K562 (cell line): ENCODE measurements at regions not wholly inside any gene's neighbourhood (a gene's known extent, or its start where the extent isn't known, plus 50 kb on each side); places are given as distances from the start of the nearest gene placed in this dataset.

Source experiments
- ATAC-seq: fragments of 200-7000 bp; cut with Tn5 transposase; 3 replicates; pipeline ENCODE4 v1.9.1; 2020; ENCODE audit warnings: moderate library complexity
- BruUV-seq: library from RNA; stranded (reverse); fragments of 400-500 nt; replicated peaks from 2 replicates; lab custom pipeline; 2021; lab: Mats Ljungman, UMichigan
- CTCF ChIA-PET: fragments of 300-600 bp; formaldehyde crosslinking; extraction: SDS; loops from one replicate; lab custom pipeline; 2021; ENCODE audit warnings: low intra/inter-chr PET ratio; lab: Yijun Ruan, JAX
- POLR2A ChIA-PET: fragments of 300-600, 350-650 bp; sonication (Branson Sonifier 250); formaldehyde crosslinking; extraction: SDS; loops from one replicate; lab custom pipeline; 2021; ENCODE audit warnings: antibody characterized with exemption, inconsistent platforms; lab: Yijun Ruan, JAX
- DNase-seq, 4 experiments: peaks; one replicate each; pipeline versions ENCODE4 v3.0.0 to v3.0.0-alpha.2; 2011 to 2018; ENCODE audit warnings: low spot score in 3 of 4, mixed read lengths in 3 of 4; ENCODE audit errors: extremely low read depth in 1 of 4
- FAIRE-seq: peaks from 2 replicates; lab custom pipeline; 2011; peaks lifted over from hg19 to GRCh38; lab: Jason Lieb, UNC
- H2AFZ ChIP-seq: 2 replicates; pipeline ENCODE4 v1.6.0; 2011; ENCODE audit warnings: low read depth, low read length, control low read depth, inconsistent platforms
- H3K27ac ChIP-seq: fragments of 200-600 bp; 3 replicates; pipeline ENCODE4 v1.8.0; 2011; ENCODE audit warnings: low read depth, mild to moderate bottlenecking, control low read depth, inconsistent platforms, low read length, moderate library complexity, mixed read lengths; ENCODE audit errors: extremely low read depth
- H3K27me3 ChIP-seq, 2 experiments: fragments of 300-600 bp in 1 of 2; 2 replicates in 1 of 2; 3 replicates in 1 of 2; pipeline versions ENCODE4 v1.6.0 to v1.8.0; 2011; ENCODE audit warnings: inconsistent platforms in 2 of 2, low read length in 2 of 2, mild to moderate bottlenecking in 1 of 2, mixed read lengths in 1 of 2, moderate library complexity in 1 of 2; ENCODE audit not compliant: control insufficient read depth in 2 of 2, insufficient read depth in 2 of 2
- H3K36me3 ChIP-seq: fragments of 300-600 bp; 3 replicates; pipeline ENCODE4 v1.8.0; 2011; ENCODE audit warnings: mild to moderate bottlenecking, low read length, inconsistent platforms; ENCODE audit not compliant: control insufficient read depth, insufficient read depth
- H3K4me1 ChIP-seq, 2 experiments: fragments of 200-600 bp in 1 of 2; replicated peaks in 1 of 2; 2 replicates in 1 of 2; 3 replicates in 1 of 2; pipeline versions ENCODE4 v1.5.1 to v1.8.0; 2011; ENCODE audit warnings: inconsistent platforms in 2 of 2, low read length in 2 of 2, mild to moderate bottlenecking in 1 of 2, mixed read lengths in 1 of 2, moderate library complexity in 1 of 2; ENCODE audit not compliant: control insufficient read depth in 2 of 2, insufficient read depth in 2 of 2
- H3K4me2 ChIP-seq: 2 replicates; pipeline ENCODE4 v1.6.1; 2011; ENCODE audit warnings: low read length, control low read depth, inconsistent platforms, mixed read lengths; ENCODE audit not compliant: insufficient read depth
- H3K4me3 ChIP-seq: fragments of 200-600 bp; sonication (generic), shearing (Covaris generic); 2 replicates; pipeline ENCODE4 v1.5.1; 2016; ENCODE audit warnings: control low read depth, inconsistent platforms
- H3K79me2 ChIP-seq: fragments of 200-600 bp; 3 replicates; pipeline ENCODE4 v1.8.0; 2011; ENCODE audit warnings: low read length, inconsistent platforms; ENCODE audit not compliant: control insufficient read depth, insufficient read depth
- H3K9ac ChIP-seq, 2 experiments: 2 replicates each; pipeline versions ENCODE4 v1.6.0 to v1.6.1; 2011; ENCODE audit warnings: low read depth in 2 of 2, low read length in 2 of 2, control low read depth in 1 of 2, inconsistent platforms in 1 of 2, mild to moderate bottlenecking in 1 of 2, mixed read lengths in 1 of 2; ENCODE audit not compliant: insufficient read depth in 1 of 2
- H3K9me1 ChIP-seq: one replicate; pipeline ENCODE4 v1.6.0; 2011; ENCODE audit warnings: inconsistent platforms, mild to moderate bottlenecking, low read length, moderate library complexity; ENCODE audit not compliant: control insufficient read depth, insufficient read depth
- H3K9me3 ChIP-seq: replicated peaks from 2 replicates; pipeline ENCODE4 v1.5.1; 2011; ENCODE audit warnings: low read depth, low read length, inconsistent platforms; ENCODE audit not compliant: control insufficient read depth, insufficient read depth
- H4K20me1 ChIP-seq: replicated peaks from 2 replicates; pipeline ENCODE4 v1.6.1; 2011; ENCODE audit warnings: low read length, inconsistent platforms, mixed read lengths; ENCODE audit not compliant: control insufficient read depth, insufficient read depth
- CLOCK ChIP-seq: fragments of 250-450 bp; sonication (Bioruptor Pico); IDR thresholded peaks from 2 replicates; pipeline ENCODE4 v1.4.0; 2020; ENCODE audit warnings: mild to moderate bottlenecking, moderate library complexity, borderline replicate concordance
- MEF2D ChIP-seq: conservative IDR thresholded peaks from 2 replicates; pipeline ENCODE4 v1.6.1; 2016; ENCODE audit warnings: low read depth, missing genetic modification characterization, missing compliant biosample characterization
- PHF21A ChIP-seq: fragments of 450-650 bp; IDR thresholded peaks from 2 replicates; pipeline ENCODE4 v1.6.1; 2017; ENCODE audit warnings: low read depth, borderline replicate concordance
- POLR2A ChIP-seq: fragments of 450-650 bp; conservative IDR thresholded peaks from 2 replicates; pipeline ENCODE4 v1.6.1; 2016
- RBM25 ChIP-seq: fragments of 200-400 bp; formaldehyde crosslinking; IDR thresholded peaks from 2 replicates; pipeline ENCODE4 v1.6.1; 2018; ENCODE audit warnings: low read length, low read depth, moderate library complexity; ENCODE audit not compliant: severe bottlenecking
- XRCC5 ChIP-seq: fragments of 200-400 bp; formaldehyde crosslinking; IDR thresholded peaks from 2 replicates; pipeline ENCODE4 v1.6.1; 2017; ENCODE audit warnings: low read depth, mild to moderate bottlenecking, low read length
- ZBTB7A ChIP-seq: IDR thresholded peaks from 2 replicates; pipeline ENCODE4 v1.6.1; 2011; ENCODE audit warnings: low read depth, mild to moderate bottlenecking, low read length, moderate library complexity, borderline replicate concordance; ENCODE audit not compliant: control insufficient read depth
- ZKSCAN3 ChIP-seq: fragments of 250-450 bp; sonication (Bioruptor Pico); IDR thresholded peaks from 2 replicates; pipeline ENCODE4 v1.4.0; 2020
- ZNF24 ChIP-seq: fragments of 450-650 bp; IDR thresholded peaks from 2 replicates; pipeline ENCODE4 v1.6.1; 2016
- WGBS: fragments of 100-300 bp; shearing (Covaris generic); methylation state at CpG from one replicate; pipeline ENCODE4 v1.1.6; 2016; ENCODE audit warnings: low coverage, mixed read lengths; ENCODE audit not compliant: insufficient coverage; ENCODE audit errors: missing lambda C conversion rate; 5-methylcytosine and 5-hydroxymethylcytosine counted together
- in situ Hi-C: fragments of 300-500 bp; cut with MboI; formaldehyde crosslinking; loops from 4 replicates; pipeline ENCODE4 v1.15.0; 2018; ENCODE audit warnings: inconsistent platforms, mixed read lengths
- intact Hi-C: fragments of 100-400 bp; cut with micrococcal nuclease; formaldehyde crosslinking; loops from 2 replicates; pipeline ENCODE4 v1.14.2; 2022
- TF ChIP-seq, protein P1 (sequence below): sonication (generic); formaldehyde crosslinking; IDR thresholded peaks from 2 replicates; pipeline ENCODE4 v1.8.1; 2023; ENCODE audit warnings: mild to moderate bottlenecking, missing genetic modification reagents

GRCh38 chr5:107282061-107282460, 388.7 kb downstream of the EFNA5 start:
- no peak overlapping the region for H2AFZ ChIP-seq
- H3K79me2 ChIP-seq: no peaks in the 10 kb centered on the region
- 0% methylated on average over 2 of the region's 2 CpGs for WGBS
- TF ChIP-seq PHF21A (no peak), POLR2A (no peak), CLOCK (CRISPR knock-in tag) (no peak), XRCC5 (no peak), ZKSCAN3 (no peak), ZBTB7A (no peak), MEF2D (no peak), RBM25 (no peak), ZNF24 (no peak)
- TF ChIP-seq, protein P1, sequence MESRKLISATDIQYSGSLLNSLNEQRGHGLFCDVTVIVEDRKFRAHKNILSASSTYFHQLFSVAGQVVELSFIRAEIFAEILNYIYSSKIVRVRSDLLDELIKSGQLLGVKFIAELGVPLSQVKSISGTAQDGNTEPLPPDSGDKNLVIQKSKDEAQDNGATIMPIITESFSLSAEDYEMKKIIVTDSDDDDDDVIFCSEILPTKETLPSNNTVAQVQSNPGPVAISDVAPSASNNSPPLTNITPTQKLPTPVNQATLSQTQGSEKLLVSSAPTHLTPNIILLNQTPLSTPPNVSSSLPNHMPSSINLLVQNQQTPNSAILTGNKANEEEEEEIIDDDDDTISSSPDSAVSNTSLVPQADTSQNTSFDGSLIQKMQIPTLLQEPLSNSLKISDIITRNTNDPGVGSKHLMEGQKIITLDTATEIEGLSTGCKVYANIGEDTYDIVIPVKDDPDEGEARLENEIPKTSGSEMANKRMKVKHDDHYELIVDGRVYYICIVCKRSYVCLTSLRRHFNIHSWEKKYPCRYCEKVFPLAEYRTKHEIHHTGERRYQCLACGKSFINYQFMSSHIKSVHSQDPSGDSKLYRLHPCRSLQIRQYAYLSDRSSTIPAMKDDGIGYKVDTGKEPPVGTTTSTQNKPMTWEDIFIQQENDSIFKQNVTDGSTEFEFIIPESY: no peak
- TF ChIP-seq, all 486 proteins: peak for 0
- Histone ChIP-seq H3K27ac (no peak overlapping the region), H3K4me1 (no peaks in the 10 kb centered on the region), H3K4me3 (no peak overlapping the region), H3K9me3 (no peaks in the 10 kb centered on the region), H3K27me3 (no peaks in the 10 kb centered on the region), H3K36me3 (no peaks in the 10 kb centered on the region), H3K4me2 (no peak overlapping the region), H4K20me1 (no peaks in the 10 kb centered on the region), H3K9me1 (no peaks in the 10 kb centered on the region), H3K9ac (no peak overlapping the region)
- DNase-seq (no peak), FAIRE-seq (no peak), ATAC-seq (no peak)
- CTCF ChIA-PET: no interaction called here
- POLR2A ChIA-PET: no interaction called here
- in situ Hi-C loops (no loop called here), intact Hi-C loops (no loop called here)
- no TSS peak for BruUV-seq
